NT2/D1 (cell line): ENCODE measurements at regions not wholly inside any gene's neighbourhood (a gene's known extent, or its start where the extent isn't known, plus 50 kb on each side); places are given as distances from the start of the nearest gene placed in this dataset.

Experiments used
- SUZ12 ChIP-seq: IDR thresholded peaks from 2 replicates; pipeline ENCODE4 v1.6.1; 2011; ENCODE audit not compliant: insufficient read length, insufficient read depth; ENCODE audit errors: extremely low read depth
- YY1 ChIP-seq: IDR thresholded peaks from 2 replicates; pipeline ENCODE4 v1.6.1; 2011; ENCODE audit not compliant: insufficient read length, insufficient read depth

DNA sequence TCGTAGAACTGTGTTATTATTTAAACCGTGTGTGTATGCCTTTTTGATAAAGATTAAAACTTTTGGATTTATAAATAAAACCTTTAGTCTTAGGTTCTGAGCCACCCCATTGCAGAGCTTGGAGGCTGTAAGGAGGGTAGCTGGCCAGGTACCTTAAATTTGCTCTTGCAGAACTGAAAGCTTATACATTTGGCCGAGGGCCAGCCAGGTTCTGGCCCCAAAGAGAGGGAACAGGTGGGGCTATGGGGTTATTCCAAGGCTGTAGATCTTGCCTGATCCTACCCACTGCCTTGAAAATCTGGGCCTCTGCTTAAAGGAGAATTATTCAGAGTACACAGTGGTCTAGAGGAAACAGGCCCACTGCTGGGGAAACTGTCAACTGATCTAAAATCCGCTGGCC is 59.6 kb downstream of the CAMK2N1 start:
- TF ChIP-seq SUZ12 (no peak), YY1 (no peak)
